ENCODE measurements at regions not wholly inside any gene's neighbourhood (a gene's known extent, or its start where the extent isn't known, plus 50 kb on each side); places are given as distances from the start of the nearest gene placed in this dataset.

DNA sequence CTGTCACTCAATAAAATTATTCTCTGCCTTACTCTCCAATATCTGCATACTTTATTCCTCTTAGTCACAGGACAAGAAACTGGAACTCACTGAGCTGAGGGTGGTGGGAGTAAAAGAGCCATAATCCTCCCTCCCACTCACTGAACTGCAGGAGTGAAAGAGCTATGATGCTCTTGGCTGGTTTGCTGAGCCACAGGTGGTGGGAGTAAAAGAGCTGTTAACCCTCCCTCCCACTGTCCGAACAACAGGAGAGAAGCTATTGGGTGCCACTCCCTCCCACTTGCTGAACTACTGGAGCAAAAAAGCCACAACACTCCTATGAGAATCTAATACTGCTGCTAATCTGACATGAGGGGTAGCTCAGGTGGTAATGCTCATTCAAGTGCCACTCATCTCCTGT is 391.0 kb downstream of the NSUN3 start:
- no peaks in the 10 kb centered on the region for H3K27me3 ChIP-seq
- H3K36me3 ChIP-seq = no peaks in the 10 kb centered on the region
- no peaks in the 10 kb centered on the region for H3K9me3 ChIP-seq
- H3K4me3 ChIP-seq = no peak overlapping the region
- H3K4me1 ChIP-seq = no peaks in the 10 kb centered on the region
- no peak overlapping the region for H3K27ac ChIP-seq
- DNase-seq (ENCODE audit: low spot score in 2 of 2) = no peak
- 75% methylated on average over 1 of the region's 1 CpG for WGBS
- TF ChIP-seq POLR2AphosphoS5 (IDR thresholded peaks at IDR 0.05) (no peak), POLR2A (IDR thresholded peaks at IDR 0.05) (no peak), CTCF (IDR thresholded peaks at IDR 0.05) (no peak), EP300 (IDR thresholded peaks at IDR 0.05) (no peak)

DNA sequence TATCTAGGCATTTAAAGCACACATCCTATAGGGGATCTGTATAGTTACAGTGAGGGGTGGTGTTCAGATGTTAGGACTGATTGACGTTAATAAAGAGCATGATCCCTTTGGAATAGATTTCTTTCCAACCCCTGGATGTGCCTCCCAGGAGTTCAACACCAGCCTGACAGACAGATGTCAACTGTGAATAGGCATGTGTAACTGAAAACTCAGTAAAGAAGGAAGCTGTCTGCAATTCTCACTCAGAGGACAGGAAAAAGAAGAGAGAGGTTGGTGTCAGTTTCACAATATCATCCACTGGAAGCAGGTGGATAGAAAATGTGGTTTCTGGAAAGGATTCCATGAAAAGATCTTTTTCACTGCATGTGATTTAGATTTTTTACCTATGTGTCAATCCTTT is 396.3 kb downstream of the NSUN3 start:
- Histone ChIP-seq H3K9me3 (no peaks in the 10 kb centered on the region), H3K27me3 (no peaks in the 10 kb centered on the region), H3K27ac (no peak overlapping the region), H3K36me3 (no peaks in the 10 kb centered on the region), H3K4me1 (no peaks in the 10 kb centered on the region), H3K4me3 (no peak overlapping the region)
- TF ChIP-seq POLR2AphosphoS5 (IDR thresholded peaks at IDR 0.05) (no peak), CTCF (IDR thresholded peaks at IDR 0.05) (no peak), EP300 (IDR thresholded peaks at IDR 0.05) (no peak), POLR2A (IDR thresholded peaks at IDR 0.05) (no peak)
- no peak for DNase-seq (ENCODE audit: low spot score in 2 of 2)
- 72% methylated on average over 1 of the region's 1 CpG for whole genome bisulfite sequencing

- Histone ChIP-seq H3K4me3 (no peak overlapping the region), H3K27me3 (no peaks in the 10 kb centered on the region), H3K36me3 (no peaks in the 10 kb centered on the region), H3K4me1 (no peaks in the 10 kb centered on the region), H3K27ac (no peak overlapping the region), H3K9me3 (no peaks in the 10 kb centered on the region)
- WGBS = 68% methylated on average over 3 of the region's 3 CpGs
- TF ChIP-seq POLR2A (IDR thresholded peaks at IDR 0.05) = no peak
- no peak for TF ChIP-seq EP300 (IDR thresholded peaks at IDR 0.05)
- no peak for TF ChIP-seq CTCF (IDR thresholded peaks at IDR 0.05)
- TF ChIP-seq POLR2AphosphoS5 (IDR thresholded peaks at IDR 0.05) = no peak
- DNase-seq (ENCODE audit: low spot score in 2 of 2) = no peak
Observed at GRCh38 chr3:94460931-94461330, 398.1 kb downstream of the NSUN3 start.

DNA sequence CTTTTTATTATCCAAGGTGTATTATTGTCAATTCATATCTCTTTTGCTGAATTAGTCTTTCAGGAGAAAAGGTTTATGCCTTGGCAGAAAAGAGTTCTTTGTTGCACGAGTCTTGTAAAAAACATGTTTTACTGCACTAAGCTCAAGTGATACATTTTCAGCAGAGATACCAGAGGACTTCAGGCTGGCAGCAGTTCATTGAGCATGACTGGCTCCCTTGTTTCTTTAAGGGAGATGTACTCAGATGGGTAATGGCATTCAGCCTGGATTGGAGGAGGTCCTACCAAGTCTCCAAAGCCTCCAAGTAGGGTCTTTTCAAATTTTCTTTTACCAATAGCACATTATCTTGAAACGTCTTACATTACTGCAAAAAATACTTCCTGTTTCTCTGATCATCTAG is 400.1 kb downstream of the NSUN3 start:
- 42% methylated on average over 2 of the region's 2 CpGs for WGBS

DNA sequence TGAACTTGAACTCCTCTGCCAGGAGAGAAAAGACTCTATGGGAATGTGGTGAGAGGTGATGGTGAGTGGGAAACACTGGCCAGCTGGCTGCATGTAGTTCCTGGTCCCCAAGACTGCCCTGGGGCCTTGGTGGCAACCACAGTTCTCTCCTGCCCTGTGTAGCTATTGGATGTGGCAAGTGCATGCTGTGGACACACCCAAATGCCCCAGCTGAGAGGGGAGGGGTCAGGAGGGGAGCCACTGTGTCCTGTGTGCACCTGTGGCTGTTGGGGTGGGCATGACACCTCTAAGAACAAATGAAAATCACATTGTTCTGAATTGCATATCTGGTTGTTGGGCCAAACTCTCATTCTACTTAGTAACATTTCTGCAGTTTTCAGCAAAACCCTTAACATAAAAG is 409.6 kb downstream of the NSUN3 start:
- Histone ChIP-seq H3K27ac (no peak overlapping the region), H3K27me3 (no peaks in the 10 kb centered on the region), H3K4me1 (no peaks in the 10 kb centered on the region), H3K36me3 (no peaks in the 10 kb centered on the region), H3K9me3 (peaks cover 18% of the 10 kb centered on the region), H3K4me3 (no peak overlapping the region)
- no peak for TF ChIP-seq CTCF (IDR thresholded peaks at IDR 0.05)
- no peak for TF ChIP-seq EP300 (IDR thresholded peaks at IDR 0.05)
- TF ChIP-seq POLR2AphosphoS5 (IDR thresholded peaks at IDR 0.05) = no peak
- TF ChIP-seq POLR2A (IDR thresholded peaks at IDR 0.05) = no peak
- DNase-seq (ENCODE audit: low spot score in 2 of 2) = no peak

More for the DNA sequence above, 400.1 kb downstream of the NSUN3 start:
- Histone ChIP-seq H3K9me3 (no peaks in the 10 kb centered on the region), H3K4me3 (no peak overlapping the region), H3K27me3 (no peaks in the 10 kb centered on the region), H3K4me1 (no peaks in the 10 kb centered on the region), H3K27ac (no peak overlapping the region), H3K36me3 (no peaks in the 10 kb centered on the region)
- DNase-seq (ENCODE audit: low spot score in 2 of 2) = no peak
- TF ChIP-seq POLR2AphosphoS5 (IDR thresholded peaks at IDR 0.05) (no peak), EP300 (IDR thresholded peaks at IDR 0.05) (no peak), POLR2A (IDR thresholded peaks at IDR 0.05) (no peak), CTCF (IDR thresholded peaks at IDR 0.05) (no peak)
